ENCODE measurements at regions not wholly inside any gene's neighbourhood (a gene's known extent, or its start where the extent isn't known, plus 50 kb on each side); places are given as distances from the start of the nearest gene placed in this dataset.
"Not testable (repeated sequence)": the region's sequence is repeated elsewhere in the genome, so short reads cannot be mapped to it uniquely, and the experiment has no call there.

DNA sequence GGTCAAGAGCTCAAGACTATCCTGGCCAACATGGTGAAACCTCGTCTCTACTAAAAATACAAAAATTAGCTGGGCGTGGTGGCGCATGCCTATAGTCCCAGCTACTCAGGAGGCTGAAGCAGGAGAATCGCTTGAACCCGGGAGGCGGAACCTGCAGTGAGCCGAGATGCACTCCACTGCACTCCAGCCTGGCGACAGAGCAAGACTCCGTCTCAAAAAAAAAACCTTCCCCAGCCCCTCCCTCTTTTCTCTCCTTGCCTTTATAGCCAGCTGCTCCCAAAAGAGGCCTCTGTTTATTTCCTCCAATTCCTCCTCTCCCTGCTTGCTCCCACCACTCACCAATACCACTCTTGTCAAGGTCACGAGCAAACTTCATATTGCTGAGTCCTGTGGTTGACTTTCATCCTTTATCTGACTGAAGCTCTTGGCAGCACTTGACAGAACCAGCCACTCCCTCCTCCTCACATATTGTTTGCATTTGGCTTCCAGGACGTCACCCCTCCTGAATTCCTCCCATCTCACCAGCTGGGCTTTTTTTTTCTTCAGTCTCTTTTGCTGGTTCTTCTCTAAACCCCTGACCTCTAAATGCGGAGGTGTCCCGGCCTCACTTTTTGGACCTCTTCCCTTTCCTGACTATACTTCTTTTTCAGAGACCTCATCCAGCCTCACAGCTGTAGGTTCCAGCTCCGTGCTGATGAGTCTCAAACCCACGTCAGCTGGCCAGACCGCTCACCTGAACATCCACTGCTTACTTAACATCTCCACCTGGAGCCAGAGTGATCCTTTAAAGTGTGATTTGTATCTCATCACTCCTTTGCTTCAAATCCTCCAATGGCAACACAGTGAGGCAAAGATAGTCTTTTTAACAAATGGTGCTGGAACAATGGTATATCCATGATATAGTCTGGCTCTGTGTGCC lies 84.6 kb upstream of the CAB39 start:
- Histone ChIP-seq H3K27me3 (ENCODE audit: insufficient read depth, poor library complexity, severe bottlenecking) (no peaks in the 10 kb centered on the region), H3K4me3 (replicated peaks; ENCODE audit: insufficient read depth, low read length) (no peak overlapping the region), H3K27ac (replicated peaks) (no peak overlapping the region)
- TF ChIP-seq GABPA (IDR thresholded peaks at IDR 0.05; ENCODE audit: low read depth) (no peak), POLR2AphosphoS5 (IDR thresholded peaks at IDR 0.05; ENCODE audit: low read depth) (no peak), SPI1 (IDR thresholded peaks at IDR 0.05; ENCODE audit: borderline replicate concordance, low read depth) (no peak)
- TF ChIP-seq, protein P1, sequence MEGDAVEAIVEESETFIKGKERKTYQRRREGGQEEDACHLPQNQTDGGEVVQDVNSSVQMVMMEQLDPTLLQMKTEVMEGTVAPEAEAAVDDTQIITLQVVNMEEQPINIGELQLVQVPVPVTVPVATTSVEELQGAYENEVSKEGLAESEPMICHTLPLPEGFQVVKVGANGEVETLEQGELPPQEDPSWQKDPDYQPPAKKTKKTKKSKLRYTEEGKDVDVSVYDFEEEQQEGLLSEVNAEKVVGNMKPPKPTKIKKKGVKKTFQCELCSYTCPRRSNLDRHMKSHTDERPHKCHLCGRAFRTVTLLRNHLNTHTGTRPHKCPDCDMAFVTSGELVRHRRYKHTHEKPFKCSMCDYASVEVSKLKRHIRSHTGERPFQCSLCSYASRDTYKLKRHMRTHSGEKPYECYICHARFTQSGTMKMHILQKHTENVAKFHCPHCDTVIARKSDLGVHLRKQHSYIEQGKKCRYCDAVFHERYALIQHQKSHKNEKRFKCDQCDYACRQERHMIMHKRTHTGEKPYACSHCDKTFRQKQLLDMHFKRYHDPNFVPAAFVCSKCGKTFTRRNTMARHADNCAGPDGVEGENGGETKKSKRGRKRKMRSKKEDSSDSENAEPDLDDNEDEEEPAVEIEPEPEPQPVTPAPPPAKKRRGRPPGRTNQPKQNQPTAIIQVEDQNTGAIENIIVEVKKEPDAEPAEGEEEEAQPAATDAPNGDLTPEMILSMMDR (IDR thresholded peaks at IDR 0.05; ENCODE audit: insufficient read depth, low read length) = no peak
- TF ChIP-seq, protein P2, sequence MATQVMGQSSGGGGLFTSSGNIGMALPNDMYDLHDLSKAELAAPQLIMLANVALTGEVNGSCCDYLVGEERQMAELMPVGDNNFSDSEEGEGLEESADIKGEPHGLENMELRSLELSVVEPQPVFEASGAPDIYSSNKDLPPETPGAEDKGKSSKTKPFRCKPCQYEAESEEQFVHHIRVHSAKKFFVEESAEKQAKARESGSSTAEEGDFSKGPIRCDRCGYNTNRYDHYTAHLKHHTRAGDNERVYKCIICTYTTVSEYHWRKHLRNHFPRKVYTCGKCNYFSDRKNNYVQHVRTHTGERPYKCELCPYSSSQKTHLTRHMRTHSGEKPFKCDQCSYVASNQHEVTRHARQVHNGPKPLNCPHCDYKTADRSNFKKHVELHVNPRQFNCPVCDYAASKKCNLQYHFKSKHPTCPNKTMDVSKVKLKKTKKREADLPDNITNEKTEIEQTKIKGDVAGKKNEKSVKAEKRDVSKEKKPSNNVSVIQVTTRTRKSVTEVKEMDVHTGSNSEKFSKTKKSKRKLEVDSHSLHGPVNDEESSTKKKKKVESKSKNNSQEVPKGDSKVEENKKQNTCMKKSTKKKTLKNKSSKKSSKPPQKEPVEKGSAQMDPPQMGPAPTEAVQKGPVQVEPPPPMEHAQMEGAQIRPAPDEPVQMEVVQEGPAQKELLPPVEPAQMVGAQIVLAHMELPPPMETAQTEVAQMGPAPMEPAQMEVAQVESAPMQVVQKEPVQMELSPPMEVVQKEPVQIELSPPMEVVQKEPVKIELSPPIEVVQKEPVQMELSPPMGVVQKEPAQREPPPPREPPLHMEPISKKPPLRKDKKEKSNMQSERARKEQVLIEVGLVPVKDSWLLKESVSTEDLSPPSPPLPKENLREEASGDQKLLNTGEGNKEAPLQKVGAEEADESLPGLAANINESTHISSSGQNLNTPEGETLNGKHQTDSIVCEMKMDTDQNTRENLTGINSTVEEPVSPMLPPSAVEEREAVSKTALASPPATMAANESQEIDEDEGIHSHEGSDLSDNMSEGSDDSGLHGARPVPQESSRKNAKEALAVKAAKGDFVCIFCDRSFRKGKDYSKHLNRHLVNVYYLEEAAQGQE (IDR thresholded peaks at IDR 0.05; ENCODE audit: insufficient replicate concordance, low read depth) = no peak
- DNase-seq (ENCODE audit: low read depth in 1 of 2, low spot score in 1 of 2) = no peak

- Histone ChIP-seq H3K27ac (replicated peaks) (no peak overlapping the region), H3K4me3 (replicated peaks; ENCODE audit: insufficient read depth, low read length) (no peak overlapping the region), H3K27me3 (ENCODE audit: insufficient read depth, poor library complexity, severe bottlenecking) (no peaks in the 10 kb centered on the region)
- TF ChIP-seq SPI1 (IDR thresholded peaks at IDR 0.05; ENCODE audit: borderline replicate concordance, low read depth) (no peak), GABPA (IDR thresholded peaks at IDR 0.05; ENCODE audit: low read depth) (no peak), POLR2AphosphoS5 (IDR thresholded peaks at IDR 0.05; ENCODE audit: low read depth) (no peak)
- TF ChIP-seq, protein P1 (IDR thresholded peaks at IDR 0.05; ENCODE audit: insufficient read depth, low read length) = no peak
- TF ChIP-seq, protein P2 (IDR thresholded peaks at IDR 0.05; ENCODE audit: insufficient replicate concordance, low read depth) = no peak
- no peak for DNase-seq (ENCODE audit: low read depth in 1 of 2, low spot score in 1 of 2)
Measured at GRCh38 chr2:230631470-230631869, 81.2 kb upstream of the CAB39 start.

- H3K27me3 ChIP-seq (ENCODE audit: insufficient read depth, poor library complexity, severe bottlenecking) = no peaks in the 10 kb centered on the region
- no peak for TF ChIP-seq GABPA (IDR thresholded peaks at IDR 0.05; ENCODE audit: low read depth)
- TF ChIP-seq, protein P2 (IDR thresholded peaks at IDR 0.05; ENCODE audit: insufficient replicate concordance, low read depth) = no peak
- TF ChIP-seq, protein P1 (IDR thresholded peaks at IDR 0.05; ENCODE audit: insufficient read depth, low read length) = no peak
- no peak for TF ChIP-seq POLR2AphosphoS5 (IDR thresholded peaks at IDR 0.05; ENCODE audit: low read depth)
- TF ChIP-seq SPI1 (IDR thresholded peaks at IDR 0.05; ENCODE audit: borderline replicate concordance, low read depth) = no peak
- no peak overlapping the region for H3K4me3 ChIP-seq (replicated peaks; ENCODE audit: insufficient read depth, low read length)
- H3K27ac ChIP-seq (replicated peaks) = no peak overlapping the region
- DNase-seq (ENCODE audit: low read depth in 1 of 2, low spot score in 1 of 2) = no peak
Measured at GRCh38 chr2:230634146-230634545, 78.5 kb upstream of the CAB39 start.

- not testable (repeated sequence) for DNase-seq (ENCODE audit: low read depth in 1 of 2, low spot score in 1 of 2); H3K4me3 ChIP-seq (replicated peaks; ENCODE audit: insufficient read depth, low read length); H3K27me3 ChIP-seq (ENCODE audit: insufficient read depth, poor library complexity, severe bottlenecking); H3K27ac ChIP-seq (replicated peaks)
Measured at GRCh38 chr2:230634721-230635313, 77.8 kb upstream of the CAB39 start.

All from HL-60 (cell line).